ENCODE measurements at regions not wholly inside any gene's neighbourhood (a gene's known extent, or its start where the extent isn't known, plus 50 kb on each side); places are given as distances from the start of the nearest gene placed in this dataset.

GRCh38 chr16:73287859-73288405 lies 240.0 kb upstream of the ZFHX3 start:
- no peak for ATAC-seq

GRCh38 chr16:73286346-73287267 lies 238.7 kb upstream of the ZFHX3 start:
- ATAC-seq = no peak

GRCh38 chr16:73285436-73286201 lies 237.7 kb upstream of the ZFHX3 start:
- no peak for ATAC-seq

- ATAC-seq = no peak
These were observed 232.5 kb upstream of the ZFHX3 start for GRCh38 chr16:73280388-73280787.

GRCh38 chr16:73279451-73279850 lies 231.5 kb upstream of the ZFHX3 start:
- ATAC-seq = no peak

GRCh38 chr16:73277071-73277470 lies 229.1 kb upstream of the ZFHX3 start:
- no peak for ATAC-seq

GRCh38 chr16:73275448-73275847 lies 227.5 kb upstream of the ZFHX3 start:
- no peak for ATAC-seq

GRCh38 chr16:73275024-73275423 lies 227.1 kb upstream of the ZFHX3 start:
- ATAC-seq = no peak

- no peak for ATAC-seq
These were observed 226.2 kb upstream of the ZFHX3 start for GRCh38 chr16:73274140-73274539.

GRCh38 chr16:73268366-73268993 lies 220.6 kb upstream of the ZFHX3 start:
- no peak for ATAC-seq

GRCh38 chr16:73265935-73266334 lies 218.0 kb upstream of the ZFHX3 start:
- ATAC-seq = no peak

- ATAC-seq = no peak
These were observed 217.4 kb upstream of the ZFHX3 start for GRCh38 chr16:73265124-73265837.

- no peak for ATAC-seq
These were observed 215.0 kb upstream of the ZFHX3 start for GRCh38 chr16:73262931-73263330.

- ATAC-seq = no peak
These were observed 207.1 kb upstream of the ZFHX3 start for GRCh38 chr16:73255031-73255430.

GRCh38 chr16:73253922-73254480 lies 206.1 kb upstream of the ZFHX3 start:
- ATAC-seq = no peak

- ATAC-seq = no peak
These were observed 204.5 kb upstream of the ZFHX3 start for GRCh38 chr16:73252446-73252845.

- no peak for ATAC-seq
These were observed 203.7 kb upstream of the ZFHX3 start for GRCh38 chr16:73251608-73252007.

- no peak for ATAC-seq
These were observed 200.4 kb upstream of the ZFHX3 start for GRCh38 chr16:73248316-73248715.

GRCh38 chr16:73240920-73241319 lies 193.0 kb upstream of the ZFHX3 start:
- no peak for ATAC-seq

GRCh38 chr16:73237601-73238000 lies 189.7 kb upstream of the ZFHX3 start:
- ATAC-seq = no peak

GRCh38 chr16:73234496-73234895 lies 186.6 kb upstream of the ZFHX3 start:
- no peak for ATAC-seq

- no peak for ATAC-seq
These were observed 186.0 kb upstream of the ZFHX3 start for GRCh38 chr16:73233846-73234424.

All from activated CD4-positive, CD25-positive, alpha-beta regulatory T cell treated with anti-CD3 and anti-CD28 coated beads, Interleukin-2, amount 50 U/mL, for 24 hours (primary cell).